Mucosa of rectum (tissue), 2 donors: ENCODE measurements at regions not wholly inside any gene's neighbourhood (a gene's known extent, or its start where the extent isn't known, plus 50 kb on each side); places are given as distances from the start of the nearest gene placed in this dataset.

Experiments used
- H3K27ac ChIP-seq, 2 donors: one replicate each; pipeline ENCODE4 v1.7.0; 2013; ENCODE audit warnings: inconsistent platforms in 2 of 2, low read depth in 2 of 2, low read length in 2 of 2
- H3K27me3 ChIP-seq, 2 donors: one replicate each; pipeline ENCODE4 v1.7.0; 2013; ENCODE audit warnings: low read length in 2 of 2; ENCODE audit not compliant: control insufficient read depth in 2 of 2, insufficient read depth in 2 of 2
- H3K36me3 ChIP-seq, 2 donors: one replicate each; pipeline ENCODE4 v1.7.0; 2013; ENCODE audit warnings: low read length in 2 of 2; ENCODE audit not compliant: control insufficient read depth in 2 of 2, insufficient read depth in 2 of 2
- H3K4me1 ChIP-seq, 2 donors: one replicate each; pipeline ENCODE4 v1.7.0; 2013; ENCODE audit warnings: low read length in 2 of 2, mild to moderate bottlenecking in 1 of 2; ENCODE audit not compliant: control insufficient read depth in 2 of 2, insufficient read depth in 2 of 2
- H3K4me3 ChIP-seq, 2 donors: one replicate each; pipeline ENCODE4 v1.7.0; 2013; ENCODE audit warnings: low read length in 2 of 2
- H3K9ac ChIP-seq, 2 donors: one replicate each; pipeline ENCODE4 v1.7.0; 2013; ENCODE audit warnings: low read length in 2 of 2, low read depth in 1 of 2, mild to moderate bottlenecking in 1 of 2
- H3K9me3 ChIP-seq, 2 donors: one replicate each; pipeline ENCODE4 v1.7.0; 2013; ENCODE audit warnings: low read length in 2 of 2; ENCODE audit not compliant: control insufficient read depth in 2 of 2
- donor health status: healthy.
- donor health status: Normal muscosa, but diverticular disease.

DNA sequence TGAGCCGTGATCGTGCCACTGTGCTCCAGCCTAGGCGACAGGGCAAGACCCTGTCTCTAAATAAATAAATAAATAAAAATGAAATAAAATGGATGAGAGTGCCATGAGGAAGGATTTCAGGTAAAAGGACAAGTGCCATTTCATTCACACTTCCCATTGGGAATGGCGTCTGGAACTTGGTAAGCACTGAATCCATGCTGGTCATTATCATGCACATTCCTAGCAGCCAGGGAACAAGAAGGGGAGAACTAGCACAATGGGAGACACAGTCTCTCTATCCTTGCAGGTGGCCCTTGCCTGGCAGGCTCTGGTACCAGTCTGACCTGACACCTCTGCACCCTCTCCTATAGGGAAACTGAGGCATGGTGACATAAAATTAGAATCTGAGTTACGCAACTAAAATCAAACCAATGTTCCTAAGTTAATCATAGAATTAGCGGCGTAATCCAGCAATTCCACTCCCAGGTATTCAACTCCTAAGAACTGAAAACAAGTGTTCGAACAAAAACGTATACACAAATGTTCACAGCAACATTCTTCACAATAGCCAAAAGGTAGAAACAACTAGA, 70.8 kb upstream of the MFGE8 start:
- Histone ChIP-seq H3K4me3 (no peak overlapping the region), H3K4me1 (no peaks in the 10 kb centered on the region), H3K27me3 (no peaks in the 10 kb centered on the region), H3K36me3 (no peaks in the 10 kb centered on the region), H3K27ac (no peak overlapping the region), H3K9ac (no peak overlapping the region), H3K9me3 (no peaks in the 10 kb centered on the region)

GRCh38 chr15:88985547-88986393, 72.6 kb upstream of the MFGE8 start:
- Histone ChIP-seq H3K4me1 (no peaks in the 10 kb centered on the region), H3K27ac (no peak overlapping the region), H3K9me3 (no peaks in the 10 kb centered on the region), H3K36me3 (no peaks in the 10 kb centered on the region), H3K9ac (no peak overlapping the region), H3K4me3 (no peak overlapping the region), H3K27me3 (no peaks in the 10 kb centered on the region)

GRCh38 chr15:88986949-88987590, 73.9 kb upstream of the MFGE8 start:
- no peak overlapping the region for H3K4me3 ChIP-seq
- peaks cover 0 to 2% of the 10 kb centered on the region in 2 donors for H3K27me3 ChIP-seq
- no peak overlapping the region for H3K9ac ChIP-seq
- no peaks in the 10 kb centered on the region for H3K36me3 ChIP-seq
- no peaks in the 10 kb centered on the region for H3K9me3 ChIP-seq
- H3K27ac ChIP-seq = no peak overlapping the region
- H3K4me1 ChIP-seq = no peaks in the 10 kb centered on the region

DNA sequence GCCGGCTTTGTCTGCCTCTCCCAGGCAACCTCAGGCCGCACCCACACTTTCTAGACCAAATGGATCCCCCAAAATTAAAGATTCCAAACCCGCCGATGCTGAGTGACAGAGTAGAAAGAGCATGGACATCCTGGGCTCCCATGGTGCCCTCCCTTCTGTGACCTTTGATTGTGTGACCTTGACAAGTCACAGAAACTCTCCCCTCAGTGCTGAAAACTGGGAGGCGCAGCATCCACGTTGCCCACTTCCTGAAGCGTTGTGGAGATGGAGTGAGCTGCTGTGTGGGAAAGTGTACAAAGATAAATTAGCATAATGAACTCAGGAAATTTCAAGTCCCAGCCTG, 74.4 kb upstream of the MFGE8 start:
- Histone ChIP-seq H3K27me3 (peaks cover 0 to 2% of the 10 kb centered on the region in 2 donors), H3K36me3 (no peaks in the 10 kb centered on the region)

GRCh38 chr15:88987934-88988671, 74.9 kb upstream of the MFGE8 start:
- Histone ChIP-seq H3K4me3 (no peak overlapping the region), H3K9me3 (no peaks in the 10 kb centered on the region), H3K9ac (no peak overlapping the region)

More for the DNA sequence above, 74.4 kb upstream of the MFGE8 start:
- H3K9ac ChIP-seq = no peak overlapping the region
- H3K27ac ChIP-seq = no peak overlapping the region
- H3K4me1 ChIP-seq = no peaks in the 10 kb centered on the region
- no peaks in the 10 kb centered on the region for H3K9me3 ChIP-seq
- no peak overlapping the region for H3K4me3 ChIP-seq

DNA sequence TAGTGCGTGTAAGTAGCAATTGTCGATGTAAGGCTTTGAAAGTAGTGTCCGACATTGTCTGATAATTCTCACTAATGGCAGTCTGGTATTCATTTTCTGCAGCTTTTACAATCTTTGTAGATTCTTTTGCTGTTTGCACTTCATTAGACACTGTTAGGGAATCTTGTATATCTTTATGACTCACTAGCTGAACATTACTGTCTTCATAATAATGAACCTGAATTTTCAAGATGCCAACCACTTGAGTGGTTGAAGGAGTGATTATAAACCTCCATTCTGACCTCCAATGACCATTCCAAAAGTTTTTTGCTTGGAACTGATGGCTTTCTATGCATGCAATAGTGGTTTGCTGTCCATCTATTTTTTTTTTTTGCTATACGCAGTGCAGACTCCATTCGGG, 76.4 kb upstream of the MFGE8 start:
- H3K27me3 ChIP-seq = peaks cover 0 to 2% of the 10 kb centered on the region in 2 donors
- H3K4me1 ChIP-seq = no peaks in the 10 kb centered on the region
- no peaks in the 10 kb centered on the region for H3K36me3 ChIP-seq
- no peak overlapping the region for H3K4me3 ChIP-seq
- H3K9me3 ChIP-seq = no peaks in the 10 kb centered on the region
- no peak overlapping the region for H3K9ac ChIP-seq
- no peak overlapping the region for H3K27ac ChIP-seq

More at GRCh38 chr15:88987934-88988671, 74.9 kb upstream of the MFGE8 start:
- H3K4me1 ChIP-seq = no peaks in the 10 kb centered on the region
- H3K36me3 ChIP-seq = no peaks in the 10 kb centered on the region
- no peak overlapping the region for H3K27ac ChIP-seq
- H3K27me3 ChIP-seq = peaks cover 0 to 2% of the 10 kb centered on the region in 2 donors

DNA sequence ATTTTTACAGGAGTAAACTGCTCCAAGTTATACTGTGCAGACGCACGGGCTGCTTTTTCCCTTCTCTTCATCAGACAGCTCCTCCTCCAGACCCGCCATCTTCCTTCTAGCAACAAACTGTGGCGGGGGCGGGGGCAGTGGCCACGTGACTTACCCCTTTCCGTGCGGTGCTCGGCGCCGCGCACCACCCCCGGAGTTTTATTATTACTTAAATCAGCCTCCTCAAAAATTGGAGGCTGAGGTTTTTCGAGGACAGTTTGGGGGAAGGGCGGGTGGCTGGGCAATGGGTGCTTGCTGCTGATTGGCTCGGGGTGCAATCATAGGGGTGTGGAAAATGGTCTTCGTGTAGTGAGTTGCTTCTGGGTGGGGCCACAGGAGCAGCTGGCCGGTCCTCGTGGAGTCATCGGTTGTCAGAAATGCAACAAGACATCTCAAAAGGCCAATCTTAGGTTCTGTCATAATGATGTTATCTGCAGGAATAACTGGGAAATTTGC, 77.1 kb upstream of the MFGE8 start:
- no peaks in the 10 kb centered on the region for H3K36me3 ChIP-seq
- H3K27ac ChIP-seq = no peak overlapping the region
- peaks cover 0 to 2% of the 10 kb centered on the region in 2 donors for H3K27me3 ChIP-seq
- H3K9me3 ChIP-seq = no peaks in the 10 kb centered on the region
- H3K9ac ChIP-seq = no peak overlapping the region
- H3K4me1 ChIP-seq = no peaks in the 10 kb centered on the region
- no peak overlapping the region for H3K4me3 ChIP-seq

DNA sequence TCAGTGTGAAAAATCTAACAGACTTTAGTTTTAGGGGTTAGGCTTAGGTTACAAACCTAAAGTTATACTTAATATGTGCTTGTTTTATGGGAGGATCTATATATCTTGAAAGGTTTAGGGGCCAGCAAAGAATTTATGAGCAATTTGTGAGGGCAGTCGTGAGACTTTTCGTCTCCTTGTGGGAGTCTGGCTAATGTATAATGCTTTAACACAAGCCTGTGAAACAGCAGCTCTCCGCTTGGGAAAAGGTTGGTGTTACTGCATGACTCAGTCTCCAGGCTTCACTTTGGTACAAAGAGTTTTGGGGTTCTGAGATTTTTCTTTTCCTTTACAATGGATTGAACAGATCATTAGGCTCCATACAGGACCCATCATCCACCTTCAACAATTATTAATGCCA, 79.0 kb upstream of the MFGE8 start:
- Histone ChIP-seq H3K4me1 (no peaks in the 10 kb centered on the region), H3K27me3 (peaks cover 0 to 2% of the 10 kb centered on the region in 2 donors), H3K9ac (no peak overlapping the region), H3K27ac (no peak overlapping the region), H3K4me3 (no peak overlapping the region), H3K9me3 (no peaks in the 10 kb centered on the region), H3K36me3 (no peaks in the 10 kb centered on the region)

- Histone ChIP-seq H3K27ac (no peak overlapping the region), H3K4me3 (no peak overlapping the region), H3K36me3 (no peaks in the 10 kb centered on the region), H3K9ac (no peak overlapping the region), H3K9me3 (no peaks in the 10 kb centered on the region), H3K27me3 (peaks cover 0 to 2% of the 10 kb centered on the region in 2 donors), H3K4me1 (no peaks in the 10 kb centered on the region)
These were observed 79.8 kb upstream of the MFGE8 start for GRCh38 chr15:88992912-88993376.
